ELR (cell line): ENCODE measurements at regions not wholly inside any gene's neighbourhood (a gene's known extent, or its start where the extent isn't known, plus 50 kb on each side); places are given as distances from the start of the nearest gene placed in this dataset.

ENCODE experiments used
- DNase-seq: peaks from one replicate; pipeline ENCODE4 v3.0.0-alpha.2; 2015; ENCODE audit warnings: low read depth

- no peak for DNase-seq
These were observed 347.3 kb upstream of the CDH6 start for GRCh38 chr5:30846171-30846570.

- DNase-seq: no peak
These were observed 348.3 kb upstream of the CDH6 start for GRCh38 chr5:30845194-30845593.

- no peak for DNase-seq
These were observed 349.9 kb upstream of the CDH6 start for GRCh38 chr5:30843541-30843940.

- DNase-seq: no peak
These were observed 353.5 kb upstream of the CDH6 start for GRCh38 chr5:30839956-30840355.

GRCh38 chr5:30838936-30839496, 354.5 kb upstream of the CDH6 start:
- DNase-seq: no peak

- no peak for DNase-seq
These were observed 361.0 kb upstream of the CDH6 start for GRCh38 chr5:30832519-30832918.

- no peak for DNase-seq
These were observed 361.9 kb upstream of the CDH6 start for GRCh38 chr5:30831605-30832004.

- no peak for DNase-seq
These were observed 362.4 kb upstream of the CDH6 start for GRCh38 chr5:30831123-30831522.

GRCh38 chr5:30811298-30811697, 382.2 kb upstream of the CDH6 start:
- DNase-seq: no peak

- no peak for DNase-seq
These were observed 383.6 kb upstream of the CDH6 start for GRCh38 chr5:30809933-30810332.

- DNase-seq: no peak
These were observed 384.5 kb upstream of the CDH6 start for GRCh38 chr5:30808996-30809395.

GRCh38 chr5:30804739-30805505, 388.6 kb upstream of the CDH6 start:
- DNase-seq: no peak

GRCh38 chr5:30802961-30803705, 390.4 kb upstream of the CDH6 start:
- no peak for DNase-seq

- no peak for DNase-seq
These were observed 411.8 kb upstream of the CDH6 start for GRCh38 chr5:30781643-30782042.

- DNase-seq: no peak
These were observed 425.3 kb upstream of the CDH6 start for GRCh38 chr5:30768056-30768690.

- DNase-seq: no peak
These were observed 427.8 kb upstream of the CDH6 start for GRCh38 chr5:30765706-30766105.

- DNase-seq: no peak
These were observed 428.3 kb upstream of the CDH6 start for GRCh38 chr5:30765227-30765626.

GRCh38 chr5:30764704-30765103, 428.8 kb upstream of the CDH6 start:
- DNase-seq: no peak

- DNase-seq: no peak
These were observed 433.8 kb upstream of the CDH6 start for GRCh38 chr5:30759731-30760130.

GRCh38 chr5:30752015-30752414, 441.5 kb upstream of the CDH6 start:
- no peak for DNase-seq

GRCh38 chr5:30749971-30750370, 443.5 kb upstream of the CDH6 start:
- DNase-seq: no peak

GRCh38 chr5:30747412-30747811, 446.1 kb upstream of the CDH6 start:
- DNase-seq: no peak

- no peak for DNase-seq
These were observed 456.8 kb upstream of the CDH6 start for GRCh38 chr5:30736669-30737068.
